OCI-LY1 (cell line): ENCODE measurements at regions not wholly inside any gene's neighbourhood (a gene's known extent, or its start where the extent isn't known, plus 50 kb on each side); places are given as distances from the start of the nearest gene placed in this dataset.

Experiments used
- H2AFZ ChIP-seq: fragments of 200-600 bp; sonication (generic), shearing (Covaris generic); 2 replicates; pipeline ENCODE4 v1.6.0; 2014; ENCODE audit warnings: antibody characterized with exemption, mild to moderate bottlenecking, low read length
- H3F3A ChIP-seq: fragments of 200-600 bp; sonication (generic), shearing (Covaris generic); 2 replicates; pipeline ENCODE4 v1.6.0; 2014; ENCODE audit warnings: mild to moderate bottlenecking, antibody characterized with exemption, low read length, moderate library complexity; ENCODE audit not compliant: insufficient read depth
- H3K27ac ChIP-seq: fragments of 200-600 bp; sonication (generic); 2 replicates; pipeline ENCODE4 v1.5.1; 2014; ENCODE audit warnings: low read length, mixed run types, mild to moderate bottlenecking, low read depth; ENCODE audit not compliant: poor library complexity, severe bottlenecking
- H3K27me3 ChIP-seq: fragments of 200-600 bp; sonication (generic); 2 replicates; pipeline ENCODE4 v1.6.0; 2014; ENCODE audit warnings: antibody characterized with exemption, mild to moderate bottlenecking, low read length, moderate library complexity; ENCODE audit not compliant: insufficient read depth
- H3K36me3 ChIP-seq: fragments of 200-600 bp; sonication (generic); 2 replicates; pipeline ENCODE4 v1.6.1; 2014; ENCODE audit warnings: mild to moderate bottlenecking, antibody characterized with exemption, low read length, moderate library complexity, mixed read lengths; ENCODE audit not compliant: insufficient read depth
- H3K4me1 ChIP-seq: fragments of 200-600 bp; sonication (generic); 2 replicates; pipeline ENCODE4 v1.5.1; 2014; ENCODE audit warnings: mild to moderate bottlenecking, low read length, moderate library complexity; ENCODE audit not compliant: insufficient read depth, severe bottlenecking
- H3K4me2 ChIP-seq: fragments of 200-600 bp; sonication (generic), shearing (Covaris generic); 2 replicates; pipeline ENCODE4 v1.6.1; 2014; ENCODE audit warnings: low read length
- H3K4me3 ChIP-seq: fragments of 200-600 bp; sonication (generic); 2 replicates; pipeline ENCODE4 v1.5.1; 2014; ENCODE audit warnings: low read length, low read depth, mild to moderate bottlenecking, mixed read lengths; ENCODE audit not compliant: poor library complexity, severe bottlenecking
- H3K79me2 ChIP-seq: fragments of 200-600 bp; shearing (Covaris generic); 2 replicates; pipeline ENCODE4 v1.6.1; 2016; ENCODE audit warnings: mixed run types, low read length, mixed read lengths; ENCODE audit not compliant: insufficient read depth
- H3K9ac ChIP-seq: fragments of 200-600 bp; sonication (generic), shearing (Covaris generic); 2 replicates; pipeline ENCODE4 v1.6.1; 2014; ENCODE audit warnings: mild to moderate bottlenecking, low read length, mixed read lengths
- H3K9me2 ChIP-seq: fragments of 200-600 bp; sonication (generic), shearing (Covaris generic); 2 replicates; pipeline ENCODE4 v1.6.1; 2014; ENCODE audit warnings: low read depth, mild to moderate bottlenecking, low read length, mixed read lengths
- H3K9me3 ChIP-seq: fragments of 200-600 bp; shearing (Covaris generic); 2 replicates; pipeline ENCODE4 v1.6.1; 2014; ENCODE audit warnings: low read length, mixed read lengths
- H4K20me1 ChIP-seq: fragments of 200-600 bp; sonication (generic), shearing (Covaris generic); 2 replicates; pipeline ENCODE4 v1.6.0; 2016; ENCODE audit warnings: mild to moderate bottlenecking, low read length; ENCODE audit not compliant: insufficient read depth
- EZH2 ChIP-seq: fragments of 200-600 bp; sonication (generic), shearing (Covaris generic); IDR thresholded peaks from 2 replicates; pipeline ENCODE4 v1.8.0; 2017; ENCODE audit warnings: borderline replicate concordance, mixed run types, mild to moderate bottlenecking, antibody characterized with exemption, low read length, moderate library complexity, mixed read lengths
- TF ChIP-seq, protein P1 (sequence below): fragments of 200-600 bp; sonication (generic), shearing (Covaris generic); IDR thresholded peaks from 2 replicates; pipeline ENCODE4 v1.5.1; 2017; ENCODE audit warnings: mild to moderate bottlenecking, antibody characterized with exemption, low read length, moderate library complexity, mixed read lengths

DNA sequence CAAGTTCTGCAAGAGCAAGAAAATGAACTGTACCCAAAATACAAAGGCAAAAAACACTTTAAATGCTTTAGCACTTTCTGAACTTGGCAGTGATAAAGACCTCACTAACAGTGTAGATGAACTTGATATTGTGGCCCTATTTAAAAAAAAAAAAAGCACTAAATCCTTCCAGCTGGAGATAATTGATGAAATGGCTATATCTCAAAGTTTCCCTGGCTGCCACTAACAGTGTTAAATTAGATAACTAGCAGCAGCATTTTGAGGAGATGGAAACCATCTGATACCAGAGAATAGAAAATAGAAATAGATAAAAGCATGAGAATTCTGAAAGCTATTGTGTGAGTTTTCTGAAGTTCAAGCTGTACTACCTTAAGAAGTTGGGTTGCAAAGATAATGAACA, 317.2 kb downstream of the RWDD3 start:
- H3K27ac ChIP-seq: no peak overlapping the region
- H3K27me3 ChIP-seq: no peaks in the 10 kb centered on the region
- no peaks in the 10 kb centered on the region for H3K9me2 ChIP-seq
- H3K4me2 ChIP-seq: no peak overlapping the region
- H4K20me1 ChIP-seq: no peaks in the 10 kb centered on the region
- no peaks in the 10 kb centered on the region for H3F3A ChIP-seq
- no peaks in the 10 kb centered on the region for H3K36me3 ChIP-seq
- H2AFZ ChIP-seq: no peak overlapping the region
- H3K9me3 ChIP-seq: no peaks in the 10 kb centered on the region
- H3K9ac ChIP-seq: no peak overlapping the region
- no peaks in the 10 kb centered on the region for H3K4me1 ChIP-seq
- H3K4me3 ChIP-seq: no peak overlapping the region
- TF ChIP-seq, protein P1, sequence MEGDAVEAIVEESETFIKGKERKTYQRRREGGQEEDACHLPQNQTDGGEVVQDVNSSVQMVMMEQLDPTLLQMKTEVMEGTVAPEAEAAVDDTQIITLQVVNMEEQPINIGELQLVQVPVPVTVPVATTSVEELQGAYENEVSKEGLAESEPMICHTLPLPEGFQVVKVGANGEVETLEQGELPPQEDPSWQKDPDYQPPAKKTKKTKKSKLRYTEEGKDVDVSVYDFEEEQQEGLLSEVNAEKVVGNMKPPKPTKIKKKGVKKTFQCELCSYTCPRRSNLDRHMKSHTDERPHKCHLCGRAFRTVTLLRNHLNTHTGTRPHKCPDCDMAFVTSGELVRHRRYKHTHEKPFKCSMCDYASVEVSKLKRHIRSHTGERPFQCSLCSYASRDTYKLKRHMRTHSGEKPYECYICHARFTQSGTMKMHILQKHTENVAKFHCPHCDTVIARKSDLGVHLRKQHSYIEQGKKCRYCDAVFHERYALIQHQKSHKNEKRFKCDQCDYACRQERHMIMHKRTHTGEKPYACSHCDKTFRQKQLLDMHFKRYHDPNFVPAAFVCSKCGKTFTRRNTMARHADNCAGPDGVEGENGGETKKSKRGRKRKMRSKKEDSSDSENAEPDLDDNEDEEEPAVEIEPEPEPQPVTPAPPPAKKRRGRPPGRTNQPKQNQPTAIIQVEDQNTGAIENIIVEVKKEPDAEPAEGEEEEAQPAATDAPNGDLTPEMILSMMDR: no peak
- TF ChIP-seq EZH2: no peak
- no peaks in the 10 kb centered on the region for H3K79me2 ChIP-seq

DNA sequence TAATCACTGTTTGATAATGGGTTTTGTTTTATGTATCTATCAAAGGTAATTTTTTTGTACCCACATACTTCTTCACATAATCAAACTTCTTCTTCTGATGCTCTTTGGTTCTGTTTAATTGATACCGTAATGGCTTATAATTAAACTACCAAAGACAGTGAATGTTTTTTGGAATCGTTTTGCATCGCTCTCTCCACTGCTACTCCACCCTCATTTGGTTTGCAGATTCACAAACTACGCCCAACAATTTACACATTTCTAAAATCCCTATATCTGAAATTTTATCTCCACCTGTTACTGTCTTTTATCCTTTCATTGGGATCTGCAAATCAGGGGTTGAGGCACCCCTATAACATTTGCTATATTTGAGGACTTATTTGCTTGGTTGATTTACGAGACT, 319.6 kb downstream of the RWDD3 start:
- H3F3A ChIP-seq: no peaks in the 10 kb centered on the region
- TF ChIP-seq, protein P1: no peak
- no peak for TF ChIP-seq EZH2
- H2AFZ ChIP-seq: no peak overlapping the region
- H3K36me3 ChIP-seq: no peaks in the 10 kb centered on the region
- no peak overlapping the region for H3K9ac ChIP-seq
- no peaks in the 10 kb centered on the region for H3K4me1 ChIP-seq
- H4K20me1 ChIP-seq: no peaks in the 10 kb centered on the region
- no peaks in the 10 kb centered on the region for H3K79me2 ChIP-seq
- no peak overlapping the region for H3K4me3 ChIP-seq
- H3K9me3 ChIP-seq: no peaks in the 10 kb centered on the region
- H3K27ac ChIP-seq: no peak overlapping the region
- H3K27me3 ChIP-seq: no peaks in the 10 kb centered on the region
- H3K4me2 ChIP-seq: no peak overlapping the region
- H3K9me2 ChIP-seq: no peaks in the 10 kb centered on the region

DNA sequence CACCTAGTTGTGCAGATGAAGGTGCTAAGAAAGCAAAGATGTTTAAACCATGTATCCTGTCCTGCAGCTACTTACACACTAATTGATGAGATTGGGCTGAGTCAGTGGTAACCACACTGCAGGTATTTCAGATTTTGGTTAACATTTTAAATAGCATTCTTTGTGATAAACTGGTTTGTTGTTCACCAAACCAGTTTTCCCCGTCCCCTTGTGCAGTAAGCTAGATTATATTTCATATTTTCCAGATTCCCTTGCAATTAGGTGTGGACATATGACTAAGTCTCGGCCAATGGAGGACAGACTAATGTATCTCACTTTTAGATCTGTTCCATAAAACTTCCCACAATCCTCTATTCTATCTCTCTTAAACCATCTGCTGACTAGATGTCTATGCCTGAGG, 320.4 kb downstream of the RWDD3 start:
- Histone ChIP-seq H3F3A (no peaks in the 10 kb centered on the region), H3K9ac (no peak overlapping the region), H3K4me3 (no peak overlapping the region), H3K4me2 (no peak overlapping the region), H3K9me3 (no peaks in the 10 kb centered on the region), H3K4me1 (no peaks in the 10 kb centered on the region), H4K20me1 (no peaks in the 10 kb centered on the region), H2AFZ (no peak overlapping the region), H3K27ac (no peak overlapping the region), H3K27me3 (no peaks in the 10 kb centered on the region), H3K79me2 (no peaks in the 10 kb centered on the region), H3K9me2 (no peaks in the 10 kb centered on the region), H3K36me3 (no peaks in the 10 kb centered on the region)
- TF ChIP-seq EZH2: no peak
- TF ChIP-seq, protein P1: no peak
